ENCODE measurements at regions not wholly inside any gene's neighbourhood (a gene's known extent, or its start where the extent isn't known, plus 50 kb on each side); places are given as distances from the start of the nearest gene placed in this dataset.
"Not testable (repeated sequence)": the region's sequence is repeated elsewhere in the genome, so short reads cannot be mapped to it uniquely, and the experiment has no call there.

DNA sequence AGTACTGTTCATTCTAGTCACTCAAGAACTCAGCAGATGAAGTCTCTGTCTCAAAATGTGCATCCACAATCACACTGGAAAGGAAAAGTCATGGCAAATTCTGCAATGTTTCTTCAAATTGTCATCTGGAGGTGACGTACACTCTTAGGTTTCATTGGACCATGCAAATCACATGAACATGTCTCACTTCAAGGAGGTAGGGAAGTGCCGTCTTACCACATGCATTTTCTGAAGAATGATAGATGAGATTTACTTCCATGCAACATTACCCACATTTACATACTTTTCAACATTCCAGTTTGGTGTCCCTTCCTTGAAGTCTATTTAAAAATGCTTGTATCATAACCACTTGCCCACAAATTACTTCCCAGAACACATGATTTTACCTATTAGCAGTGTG lies 107.9 kb upstream of the SATB1 start:
- Histone ChIP-seq H3K9ac (ENCODE audit: low read length) (no peak overlapping the region), H3K9me3 (ENCODE audit: control insufficient read depth, low read length) (no peaks in the 10 kb centered on the region), H3K4me1 (ENCODE audit: control insufficient read depth, insufficient read depth, low read length) (no peaks in the 10 kb centered on the region), H3K27me3 (ENCODE audit: control insufficient read depth, insufficient read depth, low read length) (no peaks in the 10 kb centered on the region), H3K4me3 (ENCODE audit: low read length) (no peak overlapping the region), H3K36me3 (ENCODE audit: control insufficient read depth, insufficient read depth, low read length) (no peaks in the 10 kb centered on the region)

DNA sequence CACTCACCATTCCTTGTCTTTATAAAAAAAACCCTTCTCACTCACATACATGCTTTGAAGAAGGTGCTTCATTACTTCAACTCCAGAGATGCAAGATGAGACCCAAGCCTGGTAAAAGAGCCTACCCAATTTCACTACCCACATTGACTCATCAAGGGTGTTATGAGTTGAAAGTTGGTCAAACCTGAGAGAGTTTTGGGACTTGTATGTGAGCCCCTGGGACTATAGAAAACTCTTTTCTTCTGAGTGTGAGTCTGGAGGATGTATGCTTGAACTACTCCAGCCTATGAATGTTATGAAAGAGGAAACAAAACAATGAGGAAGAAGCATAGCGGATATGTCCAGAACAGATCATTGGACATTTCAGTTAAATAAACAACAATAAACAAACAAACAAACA lies 106.5 kb upstream of the SATB1 start:
- H3K9me3 ChIP-seq (ENCODE audit: control insufficient read depth, low read length), result no peaks in the 10 kb centered on the region
- H3K4me1 ChIP-seq (ENCODE audit: control insufficient read depth, insufficient read depth, low read length), result no peaks in the 10 kb centered on the region
- H3K27me3 ChIP-seq (ENCODE audit: control insufficient read depth, insufficient read depth, low read length), result no peaks in the 10 kb centered on the region
- no peaks in the 10 kb centered on the region for H3K36me3 ChIP-seq (ENCODE audit: control insufficient read depth, insufficient read depth, low read length)
- H3K4me3 ChIP-seq (ENCODE audit: low read length), result no peak overlapping the region
- H3K9ac ChIP-seq (ENCODE audit: low read length), result no peak overlapping the region

- H3K27me3 ChIP-seq (ENCODE audit: control insufficient read depth, insufficient read depth, low read length), result no peaks in the 10 kb centered on the region
- no peaks in the 10 kb centered on the region for H3K4me1 ChIP-seq (ENCODE audit: control insufficient read depth, insufficient read depth, low read length)
- H3K4me3 ChIP-seq (ENCODE audit: low read length), result no peak overlapping the region
- no peak overlapping the region for H3K9ac ChIP-seq (ENCODE audit: low read length)
- H3K9me3 ChIP-seq (ENCODE audit: control insufficient read depth, low read length), result no peaks in the 10 kb centered on the region
- no peaks in the 10 kb centered on the region for H3K36me3 ChIP-seq (ENCODE audit: control insufficient read depth, insufficient read depth, low read length)
Observed at GRCh38 chr3:18529631-18530030, 104.5 kb upstream of the SATB1 start.

DNA sequence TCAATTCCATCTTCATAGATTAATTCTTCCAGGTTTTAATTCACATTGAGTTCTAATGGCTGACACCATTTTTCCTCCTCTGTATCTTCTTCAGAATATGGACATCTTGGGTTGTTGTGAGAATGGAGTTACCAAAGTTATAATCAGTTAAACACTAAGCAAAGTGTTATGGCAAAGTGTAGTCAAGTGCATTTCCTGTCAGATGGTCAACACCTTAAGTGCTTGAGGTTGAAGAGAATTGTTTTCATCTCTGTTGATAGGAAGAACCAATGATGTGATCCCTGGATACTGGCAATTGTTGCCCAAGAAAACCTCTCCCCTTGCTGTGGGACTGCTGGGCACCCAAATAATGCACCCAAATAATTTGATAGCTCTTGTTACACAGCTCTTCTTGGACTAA lies 102.6 kb upstream of the SATB1 start:
- no peak overlapping the region for H3K9ac ChIP-seq (ENCODE audit: low read length)

DNA sequence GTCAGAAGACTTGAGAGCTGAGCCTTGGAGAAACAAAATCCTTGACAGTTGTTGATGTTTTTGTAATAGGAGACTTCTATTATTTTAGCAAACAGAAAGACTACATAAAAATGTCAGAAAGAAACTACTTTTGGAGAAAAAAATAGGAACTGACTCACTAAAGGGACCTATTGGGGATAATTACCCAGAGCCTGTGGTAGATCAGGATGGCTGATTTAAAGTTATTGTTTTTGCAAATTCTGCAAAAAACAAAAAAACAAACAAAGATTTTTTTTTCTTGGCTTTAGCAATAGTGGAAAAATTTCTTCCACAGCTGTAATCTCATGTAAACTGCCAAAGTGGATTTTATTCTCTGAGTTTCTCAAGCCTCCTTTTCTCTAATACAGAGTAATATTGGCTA lies 101.5 kb upstream of the SATB1 start:
- Histone ChIP-seq H3K36me3 (ENCODE audit: control insufficient read depth, insufficient read depth, low read length) (no peaks in the 10 kb centered on the region), H3K4me3 (ENCODE audit: low read length) (no peak overlapping the region), H3K9me3 (ENCODE audit: control insufficient read depth, low read length) (no peaks in the 10 kb centered on the region), H3K4me1 (ENCODE audit: control insufficient read depth, insufficient read depth, low read length) (no peaks in the 10 kb centered on the region), H3K27me3 (ENCODE audit: control insufficient read depth, insufficient read depth, low read length) (no peaks in the 10 kb centered on the region), H3K9ac (ENCODE audit: low read length) (no peak overlapping the region)

More for the DNA sequence above, 102.6 kb upstream of the SATB1 start:
- no peaks in the 10 kb centered on the region for H3K4me1 ChIP-seq (ENCODE audit: control insufficient read depth, insufficient read depth, low read length)
- H3K27me3 ChIP-seq (ENCODE audit: control insufficient read depth, insufficient read depth, low read length), result no peaks in the 10 kb centered on the region
- no peaks in the 10 kb centered on the region for H3K36me3 ChIP-seq (ENCODE audit: control insufficient read depth, insufficient read depth, low read length)
- H3K4me3 ChIP-seq (ENCODE audit: low read length), result no peak overlapping the region
- H3K9me3 ChIP-seq (ENCODE audit: control insufficient read depth, low read length), result no peaks in the 10 kb centered on the region

- not testable (repeated sequence) for H3K4me3 ChIP-seq (ENCODE audit: low read length); H3K9me3 ChIP-seq (ENCODE audit: control insufficient read depth, low read length); H3K36me3 ChIP-seq (ENCODE audit: control insufficient read depth, insufficient read depth, low read length); H3K4me1 ChIP-seq (ENCODE audit: control insufficient read depth, insufficient read depth, low read length); H3K9ac ChIP-seq (ENCODE audit: low read length); H3K27me3 ChIP-seq (ENCODE audit: control insufficient read depth, insufficient read depth, low read length)
Observed at GRCh38 chr3:18516170-18516569, 91.0 kb upstream of the SATB1 start.

DNA sequence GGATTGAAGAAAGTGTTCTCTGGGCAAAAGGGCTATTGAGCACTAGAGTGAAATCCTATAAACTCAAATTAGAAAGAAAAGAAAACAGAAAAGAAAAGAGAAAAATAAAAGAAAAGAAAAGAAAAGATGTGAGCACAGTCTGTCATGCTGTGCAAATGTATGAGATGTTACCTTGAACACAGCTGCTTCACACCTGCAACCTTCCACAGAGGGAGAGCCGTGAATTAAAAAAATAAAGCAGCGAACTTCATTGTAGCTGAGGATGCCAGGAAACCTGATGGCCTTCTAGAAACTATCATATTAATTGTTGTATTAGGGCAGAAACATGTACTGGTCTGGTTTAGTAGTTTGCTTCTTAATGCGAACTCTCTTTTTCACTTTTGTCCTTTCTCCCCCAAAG lies 88.0 kb upstream of the SATB1 start:
- H3K36me3 ChIP-seq (ENCODE audit: control insufficient read depth, insufficient read depth, low read length), result no peaks in the 10 kb centered on the region
- H3K4me1 ChIP-seq (ENCODE audit: control insufficient read depth, insufficient read depth, low read length), result no peaks in the 10 kb centered on the region
- H3K9ac ChIP-seq (ENCODE audit: low read length), result no peak overlapping the region
- no peak overlapping the region for H3K4me3 ChIP-seq (ENCODE audit: low read length)
- no peaks in the 10 kb centered on the region for H3K9me3 ChIP-seq (ENCODE audit: control insufficient read depth, low read length)
- H3K27me3 ChIP-seq (ENCODE audit: control insufficient read depth, insufficient read depth, low read length), result no peaks in the 10 kb centered on the region

DNA sequence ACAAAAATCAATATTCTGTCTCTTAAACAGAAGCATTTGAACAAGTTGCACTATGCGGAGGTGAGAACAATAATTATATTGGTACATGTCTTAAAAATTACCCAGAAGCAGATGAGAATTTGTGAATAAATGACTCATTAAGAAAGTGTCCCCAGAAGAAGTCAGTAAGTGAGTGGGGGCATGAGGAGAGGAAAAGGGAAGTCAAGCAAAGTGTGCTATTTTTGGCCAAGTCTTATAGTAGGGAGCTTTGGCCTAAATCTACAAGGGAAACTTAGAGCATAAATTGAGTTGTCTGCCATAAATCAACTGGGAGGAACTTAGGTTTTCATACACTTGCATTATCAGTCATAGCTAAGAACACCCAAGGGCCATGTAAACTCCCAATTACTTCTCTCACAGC lies 86.9 kb upstream of the SATB1 start:
- Histone ChIP-seq H3K36me3 (ENCODE audit: control insufficient read depth, insufficient read depth, low read length) (no peaks in the 10 kb centered on the region), H3K4me1 (ENCODE audit: control insufficient read depth, insufficient read depth, low read length) (no peaks in the 10 kb centered on the region), H3K27me3 (ENCODE audit: control insufficient read depth, insufficient read depth, low read length) (no peaks in the 10 kb centered on the region), H3K4me3 (ENCODE audit: low read length) (no peak overlapping the region), H3K9me3 (ENCODE audit: control insufficient read depth, low read length) (no peaks in the 10 kb centered on the region), H3K9ac (ENCODE audit: low read length) (no peak overlapping the region)

- Histone ChIP-seq H3K9me3 (ENCODE audit: control insufficient read depth, low read length) (no peaks in the 10 kb centered on the region), H3K36me3 (ENCODE audit: control insufficient read depth, insufficient read depth, low read length) (no peaks in the 10 kb centered on the region), H3K27me3 (ENCODE audit: control insufficient read depth, insufficient read depth, low read length) (no peaks in the 10 kb centered on the region), H3K9ac (ENCODE audit: low read length) (no peak overlapping the region), H3K4me3 (ENCODE audit: low read length) (no peak overlapping the region), H3K4me1 (ENCODE audit: control insufficient read depth, insufficient read depth, low read length) (no peaks in the 10 kb centered on the region)
Observed at GRCh38 chr3:18510947-18511346, 85.8 kb upstream of the SATB1 start.

DNA sequence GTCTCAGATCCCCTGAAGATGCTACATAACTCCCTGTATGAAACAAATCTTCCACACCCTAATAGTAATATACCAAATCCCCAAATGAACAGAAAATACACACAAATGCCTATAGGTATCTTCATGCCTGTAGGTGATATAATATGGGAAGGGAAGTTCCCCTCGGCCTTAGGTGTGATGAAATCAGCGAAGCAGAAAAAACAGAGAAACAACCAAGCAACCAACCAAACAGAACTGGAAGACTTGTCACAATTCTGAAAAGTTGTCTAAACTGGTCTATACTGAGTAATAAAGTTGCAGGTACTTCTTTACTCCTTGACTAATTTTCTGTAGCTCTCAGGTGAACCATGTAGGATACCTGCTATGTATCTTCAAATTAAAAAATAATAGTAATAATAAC lies 82.2 kb upstream of the SATB1 start:
- Histone ChIP-seq H3K9me3 (ENCODE audit: control insufficient read depth, low read length) (no peaks in the 10 kb centered on the region), H3K27me3 (ENCODE audit: control insufficient read depth, insufficient read depth, low read length) (no peaks in the 10 kb centered on the region), H3K36me3 (ENCODE audit: control insufficient read depth, insufficient read depth, low read length) (no peaks in the 10 kb centered on the region), H3K4me3 (ENCODE audit: low read length) (no peak overlapping the region), H3K4me1 (ENCODE audit: control insufficient read depth, insufficient read depth, low read length) (no peaks in the 10 kb centered on the region), H3K9ac (ENCODE audit: low read length) (no peak overlapping the region)

- no peaks in the 10 kb centered on the region for H3K4me1 ChIP-seq (ENCODE audit: control insufficient read depth, insufficient read depth, low read length)
- no peaks in the 10 kb centered on the region for H3K9me3 ChIP-seq (ENCODE audit: control insufficient read depth, low read length)
- H3K4me3 ChIP-seq (ENCODE audit: low read length), result no peak overlapping the region
- H3K9ac ChIP-seq (ENCODE audit: low read length), result no peak overlapping the region
- no peaks in the 10 kb centered on the region for H3K36me3 ChIP-seq (ENCODE audit: control insufficient read depth, insufficient read depth, low read length)
- no peaks in the 10 kb centered on the region for H3K27me3 ChIP-seq (ENCODE audit: control insufficient read depth, insufficient read depth, low read length)
Observed at GRCh38 chr3:18505056-18505455, 79.9 kb upstream of the SATB1 start.

- H3K4me1 ChIP-seq (ENCODE audit: control insufficient read depth, insufficient read depth, low read length), result no peaks in the 10 kb centered on the region
Observed at GRCh38 chr3:18501679-18502343, 76.7 kb upstream of the SATB1 start.

GRCh38 chr3:18500322-18500721 lies 75.2 kb upstream of the SATB1 start:
- Histone ChIP-seq H3K4me3 (ENCODE audit: low read length) (no peak overlapping the region), H3K9me3 (ENCODE audit: control insufficient read depth, low read length) (no peaks in the 10 kb centered on the region), H3K9ac (ENCODE audit: low read length) (no peak overlapping the region), H3K27me3 (ENCODE audit: control insufficient read depth, insufficient read depth, low read length) (no peaks in the 10 kb centered on the region), H3K4me1 (ENCODE audit: control insufficient read depth, insufficient read depth, low read length) (no peaks in the 10 kb centered on the region), H3K36me3 (ENCODE audit: control insufficient read depth, insufficient read depth, low read length) (no peaks in the 10 kb centered on the region)

More at GRCh38 chr3:18501679-18502343, 76.7 kb upstream of the SATB1 start:
- H3K4me3 ChIP-seq (ENCODE audit: low read length), result no peak overlapping the region
- no peaks in the 10 kb centered on the region for H3K9me3 ChIP-seq (ENCODE audit: control insufficient read depth, low read length)
- no peaks in the 10 kb centered on the region for H3K36me3 ChIP-seq (ENCODE audit: control insufficient read depth, insufficient read depth, low read length)
- no peak overlapping the region for H3K9ac ChIP-seq (ENCODE audit: low read length)
- no peaks in the 10 kb centered on the region for H3K27me3 ChIP-seq (ENCODE audit: control insufficient read depth, insufficient read depth, low read length)
